ENCODE measurements at regions not wholly inside any gene's neighbourhood (a gene's known extent, or its start where the extent isn't known, plus 50 kb on each side); places are given as distances from the start of the nearest gene placed in this dataset.

GRCh38 chr5:40416588-40416987 lies 263.1 kb upstream of the PTGER4 start:
- TF ChIP-seq CTCF (IDR thresholded peaks at IDR 0.05) = no peak
- TF ChIP-seq POLR2A (IDR thresholded peaks at IDR 0.05) = no peak
